ENCODE measurements at regions not wholly inside any gene's neighbourhood (a gene's known extent, or its start where the extent isn't known, plus 50 kb on each side); places are given as distances from the start of the nearest gene placed in this dataset.

DNA sequence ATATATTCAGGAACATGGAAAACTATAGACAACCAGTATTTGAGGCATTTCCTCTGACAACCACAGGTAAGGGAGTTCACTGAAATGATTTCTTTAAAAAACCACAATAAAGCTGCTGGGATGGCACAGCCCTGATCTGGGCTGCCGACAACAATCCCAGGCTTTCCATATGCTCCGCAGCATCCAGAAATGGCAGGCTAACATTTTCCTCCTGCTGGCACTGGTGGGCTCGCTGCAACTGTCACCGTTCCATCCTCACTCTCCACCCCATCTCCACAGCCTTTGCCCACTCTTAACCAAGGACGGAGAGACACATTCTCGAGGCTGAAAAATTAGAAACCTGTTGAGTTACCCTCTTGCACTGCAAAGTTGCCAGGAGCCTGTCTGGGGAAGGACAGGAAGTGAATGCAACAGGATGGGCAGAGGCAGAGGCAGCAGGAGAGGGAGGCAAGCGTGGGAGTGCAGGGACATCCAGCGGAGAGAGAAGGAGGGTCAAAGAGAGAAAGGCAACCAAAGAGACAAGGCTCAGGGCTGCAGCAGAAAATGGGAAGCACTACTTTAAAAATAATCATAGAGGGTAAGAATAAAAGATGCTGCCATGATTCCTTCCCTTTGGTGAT, 79.0 kb upstream of the ARRDC4 start:
- DNase-seq (ENCODE audit: low spot score in 2 of 2) = no peak
- WGBS, 2 donors = 69 to 70% methylated on average over 8 of the region's 8 CpGs
- no peak overlapping the region for H3K4me3 ChIP-seq (ENCODE audit: low read depth, poor library complexity, severe bottlenecking)
- intact Hi-C loops (cut with DNase I; ENCODE audit: low total_unique reads) = no loop called here
- no peak for TF ChIP-seq CTCF (IDR thresholded peaks at IDR 0.05)

DNA sequence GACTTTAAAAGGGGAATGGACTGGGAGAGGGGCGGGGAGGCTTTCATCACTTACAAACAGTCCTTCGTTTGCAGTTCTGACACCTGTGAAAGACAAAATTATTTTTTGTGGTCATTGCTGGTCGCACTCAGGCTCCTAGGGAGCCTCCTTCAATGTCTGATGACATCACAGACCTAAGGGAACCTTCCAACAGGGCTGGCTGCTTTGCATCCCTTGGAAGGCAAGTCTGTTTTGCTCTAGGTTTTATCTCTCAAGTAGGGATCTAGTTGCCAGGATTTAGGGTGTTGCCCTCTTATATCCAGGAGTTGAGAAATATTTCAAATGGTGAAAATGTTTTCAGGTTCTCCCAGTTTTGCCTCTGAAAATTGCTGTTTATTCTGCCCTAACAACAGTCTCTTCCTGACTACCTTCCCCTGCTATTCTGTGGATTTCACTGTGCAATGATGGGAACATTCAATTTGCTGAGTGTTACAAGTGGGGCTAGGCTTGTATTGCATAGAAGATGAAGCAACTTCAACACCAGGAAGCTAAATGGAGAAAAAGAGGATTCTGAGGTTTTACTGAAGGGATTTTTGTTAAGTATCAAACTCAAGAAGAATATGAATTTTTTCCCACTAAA, 75.9 kb upstream of the ARRDC4 start:
- DNase-seq (ENCODE audit: low spot score in 2 of 2) = no peak
- WGBS, 2 donors = 55% methylated on average over 3 of the region's 3 CpGs
- H3K4me3 ChIP-seq (ENCODE audit: low read depth, poor library complexity, severe bottlenecking) = no peak overlapping the region
- intact Hi-C loops (cut with DNase I; ENCODE audit: low total_unique reads) = no loop called here
- TF ChIP-seq CTCF (IDR thresholded peaks at IDR 0.05) = no peak

DNA sequence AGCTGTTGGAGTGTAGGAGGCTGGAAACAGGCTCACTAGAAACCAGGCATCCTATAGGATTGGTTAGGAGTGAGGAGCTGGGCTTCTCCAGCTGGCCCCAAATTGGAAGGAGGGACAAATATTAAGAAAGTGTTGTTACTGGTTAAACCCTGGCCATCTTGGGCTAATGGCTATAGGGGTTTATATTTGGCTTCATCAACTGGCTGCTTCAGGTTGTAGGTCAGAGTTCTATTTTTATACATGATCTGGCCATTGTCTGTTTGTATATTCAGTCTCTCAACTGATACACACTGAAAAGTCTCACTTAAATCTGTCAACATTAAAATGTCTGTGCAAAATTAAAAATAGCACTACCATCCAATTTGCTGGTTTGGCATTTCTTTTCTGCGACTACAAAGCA, 70.2 kb upstream of the ARRDC4 start:
- no peak overlapping the region for H3K4me3 ChIP-seq (ENCODE audit: low read depth, poor library complexity, severe bottlenecking)
- WGBS, 2 donors = 86 to 92% methylated on average over 1 of the region's 1 CpG
- no peak for TF ChIP-seq CTCF (IDR thresholded peaks at IDR 0.05)
- no peak for TF ChIP-seq POLR2A (IDR thresholded peaks at IDR 0.05)
- DNase-seq (ENCODE audit: low spot score in 2 of 2) = no peak
- intact Hi-C loops (cut with DNase I; ENCODE audit: low total_unique reads) = no loop called here

DNA sequence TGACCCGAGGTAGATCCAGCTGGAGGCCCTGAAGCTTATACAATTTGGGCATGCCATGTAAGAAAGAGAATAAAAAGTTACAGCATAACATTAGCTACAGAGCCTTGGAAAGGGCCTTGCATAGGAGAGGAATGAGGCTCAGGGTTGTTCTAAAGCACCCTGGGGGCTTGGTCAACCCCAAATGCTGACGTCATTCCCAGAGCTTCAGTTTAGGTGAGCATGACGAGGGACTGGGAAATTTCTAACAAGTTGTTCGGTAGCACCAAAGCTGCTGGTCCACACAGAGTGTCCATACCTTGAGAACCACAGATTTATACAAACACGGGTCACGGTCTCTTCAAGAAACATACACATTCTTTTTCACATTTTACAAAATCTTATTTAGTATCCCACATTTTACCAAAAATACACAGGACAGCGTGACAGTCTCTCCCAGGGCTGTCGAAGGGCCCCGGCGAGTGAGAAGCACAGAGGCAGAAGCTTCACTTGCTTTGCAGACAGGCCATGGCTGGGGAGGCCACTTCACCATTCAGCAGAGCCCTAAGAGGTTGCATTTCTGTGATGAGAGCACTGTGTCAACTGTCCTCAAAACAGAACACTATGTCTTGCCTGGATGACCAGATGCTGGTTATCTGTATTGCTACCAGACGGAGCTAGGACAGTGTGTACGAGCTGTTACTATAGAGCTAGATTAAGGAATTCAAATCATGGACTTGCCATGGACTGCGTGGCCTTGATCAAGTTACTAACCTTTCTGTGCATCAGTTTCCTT, 68.2 kb upstream of the ARRDC4 start:
- no peak overlapping the region for H3K4me3 ChIP-seq (ENCODE audit: low read depth, poor library complexity, severe bottlenecking)
- TF ChIP-seq POLR2A (IDR thresholded peaks at IDR 0.05) = no peak
- no peak for TF ChIP-seq CTCF (IDR thresholded peaks at IDR 0.05)
- no peak for DNase-seq (ENCODE audit: low spot score in 2 of 2)
- WGBS, 2 donors = 85 to 87% methylated on average over 13 of the region's 13 CpGs
- intact Hi-C loops (cut with DNase I; ENCODE audit: low total_unique reads) = no loop called here

DNA sequence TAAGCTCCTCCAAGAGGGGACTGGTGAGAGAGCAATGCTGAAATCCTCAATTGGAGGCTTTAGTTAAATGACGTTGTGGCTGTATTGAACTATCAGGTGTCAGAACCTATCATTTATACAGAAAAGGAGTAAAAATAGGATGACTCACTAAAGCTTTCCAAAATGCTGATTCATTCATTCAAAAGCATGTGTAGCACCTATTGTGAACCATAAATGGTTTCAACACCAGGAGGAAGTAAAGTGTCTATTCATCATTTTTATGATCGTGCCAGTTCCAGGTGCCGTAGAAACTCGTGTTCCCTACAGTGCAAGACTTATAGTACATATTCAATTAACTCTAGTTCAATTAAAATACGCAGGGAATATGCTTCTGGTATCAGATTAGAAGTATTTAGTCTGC, 66.5 kb upstream of the ARRDC4 start:
- no peak overlapping the region for H3K4me3 ChIP-seq (ENCODE audit: low read depth, poor library complexity, severe bottlenecking)
- intact Hi-C loops (cut with DNase I; ENCODE audit: low total_unique reads) = no loop called here
- no peak for DNase-seq (ENCODE audit: low spot score in 2 of 2)
- 37 to 40% methylated on average over 5 of the region's 5 CpGs for WGBS, 2 donors
- TF ChIP-seq POLR2A (IDR thresholded peaks at IDR 0.05) = no peak
- TF ChIP-seq CTCF (IDR thresholded peaks at IDR 0.05) = no peak
